Stimulated activated CD8-positive, alpha-beta memory T cell treated with anti-CD3 and anti-CD28 coated beads, Interleukin-7, amount 100 ng/mL, for 4 hours (primary cell): ENCODE measurements at regions not wholly inside any gene's neighbourhood (a gene's known extent, or its start where the extent isn't known, plus 50 kb on each side); places are given as distances from the start of the nearest gene placed in this dataset.
A peak's percentile ranks its signal among the peaks of the same experiment; 100 is the strongest.
"Not testable (repeated sequence)": the region's sequence is repeated elsewhere in the genome, so short reads cannot be mapped to it uniquely, and the experiment has no call there.

Experiments
- DNase-seq, 2 donors: peaks; one replicate each; pipeline ENCODE4 v3.0.0-alpha.2; 2020; ENCODE audit warnings: low read depth in 2 of 2

- DNase-seq: not testable (repeated sequence)
These were observed 60.5 kb downstream of the GOLGA6L22 start for GRCh38 chr15:22519213-22519612.

- DNase-seq: not testable (repeated sequence)
These were observed 67.8 kb downstream of the GOLGA6L22 start for GRCh38 chr15:22526537-22526936.

DNA sequence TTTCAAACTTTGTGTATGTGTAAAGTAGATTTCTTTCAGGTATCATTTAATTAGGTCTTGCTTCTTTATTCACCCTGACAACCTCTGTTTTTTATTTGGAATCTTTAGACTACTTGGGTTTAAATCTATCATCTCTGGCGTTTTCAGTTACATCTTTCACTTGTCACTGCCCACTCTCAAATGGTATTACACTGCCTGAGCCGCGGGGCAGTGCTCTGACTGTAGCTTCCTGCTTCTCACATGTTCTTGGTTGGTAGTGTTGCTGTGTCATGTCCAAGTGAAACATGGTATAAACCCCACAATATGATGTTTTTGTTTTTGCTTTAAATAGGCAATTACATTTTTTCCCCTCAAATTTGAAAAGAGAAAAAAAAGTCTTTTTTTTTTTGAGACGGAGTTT lies 68.3 kb downstream of the GOLGA6L22 start:
- DNase-seq: not testable (repeated sequence)

- DNase-seq: not testable (repeated sequence)
These were observed 70.5 kb downstream of the GOLGA6L22 start for GRCh38 chr15:22529200-22529599.

GRCh38 chr15:22559701-22560100 lies 101.0 kb downstream of the GOLGA6L22 start:
- DNase-seq: not testable (repeated sequence)

DNA sequence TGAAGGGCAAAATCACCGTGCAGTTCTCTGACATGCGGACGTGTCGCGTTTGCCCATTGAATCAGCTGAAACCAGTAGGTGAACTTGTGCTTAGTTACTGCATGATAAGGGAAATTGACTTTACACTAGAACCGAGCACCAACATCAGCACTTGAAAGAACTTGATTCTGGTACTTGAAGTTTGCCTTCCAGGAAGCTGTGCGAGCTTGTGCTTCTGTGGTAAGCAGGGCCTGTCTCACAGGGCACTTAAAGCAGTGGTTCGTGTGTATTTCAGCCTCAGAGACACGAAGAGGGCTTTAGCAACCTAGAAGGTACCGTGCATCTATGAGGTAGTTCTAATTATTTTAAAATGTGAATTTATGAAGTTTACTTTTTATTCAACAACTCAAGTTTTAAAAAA lies 103.0 kb downstream of the GOLGA6L22 start:
- DNase-seq: not testable (repeated sequence)

DNA sequence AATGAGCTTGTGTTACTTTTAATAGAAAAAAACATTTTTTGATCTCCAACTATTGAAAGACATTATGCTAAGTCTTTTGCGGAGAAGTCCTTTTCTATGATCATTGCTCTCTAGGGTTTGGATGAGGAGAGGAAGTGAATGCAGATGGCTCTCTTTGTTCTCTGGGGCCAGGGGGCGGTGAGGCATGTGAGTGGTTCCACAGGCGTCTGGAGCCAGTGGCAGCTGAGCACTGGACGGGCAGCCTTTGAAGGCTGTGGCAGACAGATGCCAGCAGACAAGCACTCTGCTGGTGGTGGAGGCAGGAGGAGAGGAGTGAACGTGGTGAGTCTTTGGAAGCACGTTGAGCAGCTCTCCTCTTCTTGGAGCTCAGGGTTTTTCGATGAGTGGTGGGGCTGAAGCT lies 107.8 kb downstream of the GOLGA6L22 start:
- DNase-seq: not testable (repeated sequence)

DNA sequence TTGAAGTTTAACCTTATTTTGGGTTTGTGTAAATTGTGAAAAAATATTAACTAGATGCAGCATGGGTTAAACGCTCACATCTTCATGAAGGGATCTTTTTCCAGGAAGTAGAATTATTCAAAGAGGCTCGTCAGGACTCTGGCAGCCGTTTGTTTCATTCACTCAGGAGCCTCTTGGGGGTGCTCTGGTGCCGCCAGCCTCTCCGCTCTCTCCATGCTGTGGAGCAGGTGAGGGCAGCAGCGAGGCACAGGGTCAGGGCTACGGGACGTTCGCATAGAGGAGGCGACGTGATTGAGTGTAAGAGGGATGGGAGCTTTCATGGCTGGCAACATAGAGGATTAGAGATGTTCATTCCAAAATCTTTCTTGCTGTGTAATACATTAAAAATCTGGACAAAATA lies 110.8 kb downstream of the GOLGA6L22 start:
- not testable (repeated sequence) for DNase-seq

GRCh38 chr15:22572152-22572735 lies 113.5 kb downstream of the GOLGA6L22 start:
- DNase-seq: not testable (repeated sequence)

DNA sequence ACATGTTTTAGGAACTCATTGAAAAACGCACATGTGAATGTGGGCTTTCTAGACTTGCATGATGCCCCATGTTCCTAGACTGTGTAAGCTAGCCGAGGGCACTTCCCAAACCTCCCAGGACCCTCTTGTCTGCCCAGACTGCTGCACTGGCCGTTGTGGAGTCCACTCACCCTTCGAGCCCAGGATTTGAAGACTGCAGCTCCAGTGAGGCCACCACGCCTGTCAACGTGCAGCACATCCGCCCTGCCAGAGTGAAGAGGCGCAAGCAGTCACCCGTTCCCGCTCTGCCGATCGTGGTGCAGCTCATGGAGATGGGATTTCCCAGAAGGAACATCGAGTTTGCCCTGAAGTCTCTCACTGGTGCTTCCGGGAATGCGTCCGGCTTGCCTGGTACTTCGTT lies 114.1 kb downstream of the GOLGA6L22 start:
- not testable (repeated sequence) for DNase-seq

GRCh38 chr15:22577828-22578227 lies 119.1 kb downstream of the GOLGA6L22 start:
- not testable (repeated sequence) for DNase-seq

DNA sequence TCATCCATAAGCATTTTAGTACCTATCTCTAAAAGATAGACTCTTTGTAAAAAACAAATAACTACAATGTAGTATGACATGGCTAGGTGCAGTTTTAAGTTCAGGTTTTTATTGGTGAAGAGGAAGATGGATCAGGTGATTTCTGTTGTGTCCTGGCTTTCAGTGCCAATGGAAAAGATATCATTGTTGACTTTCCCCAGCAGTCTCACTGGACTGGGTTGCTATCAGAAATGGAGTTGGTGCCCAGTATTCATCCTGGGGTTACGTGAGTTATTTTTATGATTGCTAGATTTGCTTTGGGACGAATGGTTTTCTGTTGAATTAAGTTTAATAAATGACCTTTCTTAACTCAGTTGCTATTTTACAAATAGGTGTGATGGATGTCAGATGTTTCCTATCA lies 120.5 kb downstream of the GOLGA6L22 start:
- DNase-seq: not testable (repeated sequence)

GRCh38 chr15:22587391-22587790 lies 128.7 kb downstream of the GOLGA6L22 start:
- not testable (repeated sequence) for DNase-seq

GRCh38 chr15:22598552-22598951 lies 139.8 kb downstream of the GOLGA6L22 start:
- not testable (repeated sequence) for DNase-seq

GRCh38 chr15:22599526-22600320 lies 141.0 kb downstream of the GOLGA6L22 start:
- DNase-seq: not testable (repeated sequence)

DNA sequence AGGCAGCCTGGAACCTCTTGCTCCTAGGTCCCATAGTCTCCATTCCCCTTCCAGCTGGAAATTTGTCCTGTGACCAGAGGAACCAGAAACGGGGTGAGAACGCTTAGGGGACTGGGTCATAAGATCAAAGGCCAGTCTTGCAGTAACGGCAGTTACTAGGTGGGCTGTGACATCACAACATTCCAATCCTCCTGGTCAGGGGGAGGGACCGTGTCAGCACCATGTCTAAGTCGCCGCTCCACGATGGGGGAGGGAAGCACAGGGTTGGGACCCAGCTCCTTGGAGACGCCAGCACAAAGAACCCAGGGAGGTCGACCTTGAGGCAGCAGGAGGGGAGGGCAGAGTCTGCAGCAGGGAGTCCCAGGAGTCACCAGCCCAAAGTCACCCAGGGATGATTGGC lies 158.3 kb downstream of the GOLGA6L22 start:
- DNase-seq: not testable (repeated sequence)

GRCh38 chr15:22631789-22632188 lies 154.7 kb upstream of the NIPA1 start:
- DNase-seq: not testable (repeated sequence)

DNA sequence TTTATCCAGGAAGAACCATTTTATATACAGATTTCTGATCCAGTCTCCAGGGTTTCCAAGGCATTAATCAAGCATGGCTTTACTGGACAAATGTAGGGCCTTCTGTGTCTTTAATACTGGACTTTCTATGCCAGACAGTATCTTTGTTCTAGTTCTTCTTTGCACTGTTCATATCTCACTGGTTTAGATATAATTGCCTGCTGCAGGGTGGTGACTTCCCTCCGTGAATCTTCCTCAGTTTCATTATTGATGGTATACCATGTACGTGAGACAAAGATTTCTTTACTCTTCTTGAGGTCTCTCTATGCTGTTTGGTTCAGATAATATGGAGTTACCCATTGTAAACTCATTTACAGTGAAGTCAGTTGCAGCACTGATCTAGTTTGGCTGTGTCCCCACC lies 146.5 kb upstream of the NIPA1 start:
- not testable (repeated sequence) for DNase-seq

GRCh38 chr15:22649458-22649857 lies 137.0 kb upstream of the NIPA1 start:
- not testable (repeated sequence) for DNase-seq

- not testable (repeated sequence) for DNase-seq
These were observed 135.3 kb upstream of the NIPA1 start for GRCh38 chr15:22651179-22651578.

DNA sequence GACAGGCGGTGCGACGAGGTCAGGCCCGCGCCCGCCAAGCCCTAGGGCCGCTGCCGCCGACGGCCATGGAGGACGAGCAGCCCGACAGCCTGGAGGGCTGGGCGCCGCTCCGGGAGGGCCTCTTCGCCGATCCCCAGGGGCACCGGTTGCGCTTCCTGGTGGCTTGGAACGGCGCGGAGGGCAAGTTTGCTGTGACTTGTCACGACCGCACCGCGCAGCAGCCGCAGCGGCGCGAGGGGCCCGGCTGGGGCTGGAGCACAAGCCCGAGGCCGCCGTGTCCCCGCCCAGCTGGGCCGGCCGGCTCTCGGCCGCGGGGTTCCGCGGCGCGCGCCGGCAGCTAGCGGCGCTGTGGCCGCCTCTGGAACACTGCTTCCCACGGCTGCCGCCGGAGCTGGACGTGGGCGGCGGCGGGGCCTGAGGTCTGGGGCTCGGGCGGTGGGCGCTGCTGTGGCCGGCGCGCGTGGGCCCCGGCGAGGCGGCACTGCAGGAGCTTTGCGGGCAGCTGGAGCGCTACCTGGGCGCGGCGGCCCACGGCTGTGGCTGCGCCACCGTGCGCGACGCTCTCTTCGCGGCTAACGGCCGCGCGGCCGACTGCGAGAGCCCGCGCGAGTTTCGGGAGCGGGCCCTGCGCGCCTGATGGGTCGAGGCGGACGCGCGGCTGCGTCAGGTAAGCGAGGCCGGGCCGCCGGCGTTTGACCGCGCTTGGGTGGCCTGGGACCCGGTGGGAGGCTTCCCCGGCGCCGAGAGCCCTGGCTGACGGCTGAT lies 122.0 kb upstream of the NIPA1 start:
- DNase-seq: peak in 1 of 2 donors; percentile 39

DNA sequence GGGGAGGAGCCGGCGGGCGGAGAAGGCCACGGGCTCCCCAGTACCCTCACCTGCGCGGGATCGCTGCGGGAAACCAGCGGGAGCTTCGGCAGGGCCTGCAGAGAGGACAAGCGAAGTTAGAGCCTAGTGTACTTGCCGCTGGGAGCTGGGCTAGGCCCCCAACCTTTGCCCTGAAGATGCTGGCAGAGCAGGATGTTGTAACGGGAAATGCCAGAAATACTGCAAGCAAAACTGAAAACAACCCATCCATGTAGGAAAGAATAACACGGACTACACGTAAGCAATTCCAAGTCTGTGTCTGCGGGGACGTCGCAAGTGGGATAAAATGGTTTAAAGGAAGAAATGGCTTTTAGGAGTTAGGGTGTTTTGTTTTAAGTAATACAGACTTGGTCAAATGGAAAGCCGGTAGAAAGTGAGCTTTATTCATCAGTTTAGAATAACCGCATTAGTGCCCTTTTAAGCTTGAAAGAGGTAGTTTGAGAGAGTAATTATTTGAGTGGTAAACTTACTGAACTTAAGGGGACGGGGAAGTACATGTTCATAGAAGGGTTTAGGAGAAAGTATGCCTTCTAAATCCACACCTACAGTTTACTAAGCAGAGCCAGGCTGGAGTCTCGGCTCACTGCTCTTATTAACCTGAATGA lies 121.3 kb upstream of the NIPA1 start:
- not testable (repeated sequence) for DNase-seq
